PFSK-1 (cell line): ENCODE measurements at regions not wholly inside any gene's neighbourhood (a gene's known extent, or its start where the extent isn't known, plus 50 kb on each side); places are given as distances from the start of the nearest gene placed in this dataset.

Source experiments
- FOXP2 ChIP-seq: optimal IDR thresholded peaks from 2 replicates; pipeline ENCODE3; 2011; ENCODE audit warnings: borderline replicate concordance, control low read depth, inconsistent platforms; ENCODE audit not compliant: insufficient read depth; ENCODE audit errors: extremely low read length, extremely low read depth
- POLR2AphosphoS5 ChIP-seq: IDR thresholded peaks from 2 replicates; pipeline ENCODE4 v1.6.1; 2012; ENCODE audit warnings: low read depth, mild to moderate bottlenecking, control low read depth, low read length, moderate library complexity
- SIN3A ChIP-seq: IDR thresholded peaks from 2 replicates; pipeline ENCODE4 v1.6.1; 2012; ENCODE audit warnings: mild to moderate bottlenecking, low read length, moderate library complexity, borderline replicate concordance; ENCODE audit not compliant: insufficient read depth
- TAF1 ChIP-seq: IDR thresholded peaks from 2 replicates; pipeline ENCODE4 v1.6.1; 2012; ENCODE audit warnings: low read length, control low read depth, borderline replicate concordance; ENCODE audit not compliant: insufficient read depth
- TF ChIP-seq, protein P1 (sequence below), 2 experiments: IDR thresholded peaks; 2 replicates each; pipeline versions ENCODE4 v1.6.1 to v1.8.0; 2011 to 2012; ENCODE audit warnings: low read depth in 2 of 2, low read length in 2 of 2, control low read depth in 1 of 2, inconsistent platforms in 1 of 2, mild to moderate bottlenecking in 1 of 2, moderate library complexity in 1 of 2; ENCODE audit not compliant: insufficient read depth in 1 of 2

DNA sequence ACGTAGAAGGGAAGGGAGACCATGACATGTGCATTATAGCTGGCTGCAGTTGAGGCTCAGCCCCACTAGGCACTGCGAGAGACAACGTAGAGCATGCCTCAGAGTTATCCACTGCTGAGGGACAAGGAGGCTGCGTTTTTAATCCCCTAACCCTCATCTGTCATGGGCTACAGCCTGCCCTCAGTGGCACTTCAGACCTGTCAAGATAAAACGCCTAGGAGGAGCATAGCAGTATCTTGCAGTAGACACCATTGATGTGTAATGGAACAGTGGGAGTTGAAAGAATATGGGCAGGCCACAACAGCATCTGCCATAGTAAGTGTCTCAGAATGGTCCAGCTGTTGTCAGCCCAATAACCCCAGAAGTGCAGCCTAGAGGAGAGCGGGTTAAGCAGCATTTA is 307.0 kb upstream of the PTBP2 start:
- TF ChIP-seq, protein P1, sequence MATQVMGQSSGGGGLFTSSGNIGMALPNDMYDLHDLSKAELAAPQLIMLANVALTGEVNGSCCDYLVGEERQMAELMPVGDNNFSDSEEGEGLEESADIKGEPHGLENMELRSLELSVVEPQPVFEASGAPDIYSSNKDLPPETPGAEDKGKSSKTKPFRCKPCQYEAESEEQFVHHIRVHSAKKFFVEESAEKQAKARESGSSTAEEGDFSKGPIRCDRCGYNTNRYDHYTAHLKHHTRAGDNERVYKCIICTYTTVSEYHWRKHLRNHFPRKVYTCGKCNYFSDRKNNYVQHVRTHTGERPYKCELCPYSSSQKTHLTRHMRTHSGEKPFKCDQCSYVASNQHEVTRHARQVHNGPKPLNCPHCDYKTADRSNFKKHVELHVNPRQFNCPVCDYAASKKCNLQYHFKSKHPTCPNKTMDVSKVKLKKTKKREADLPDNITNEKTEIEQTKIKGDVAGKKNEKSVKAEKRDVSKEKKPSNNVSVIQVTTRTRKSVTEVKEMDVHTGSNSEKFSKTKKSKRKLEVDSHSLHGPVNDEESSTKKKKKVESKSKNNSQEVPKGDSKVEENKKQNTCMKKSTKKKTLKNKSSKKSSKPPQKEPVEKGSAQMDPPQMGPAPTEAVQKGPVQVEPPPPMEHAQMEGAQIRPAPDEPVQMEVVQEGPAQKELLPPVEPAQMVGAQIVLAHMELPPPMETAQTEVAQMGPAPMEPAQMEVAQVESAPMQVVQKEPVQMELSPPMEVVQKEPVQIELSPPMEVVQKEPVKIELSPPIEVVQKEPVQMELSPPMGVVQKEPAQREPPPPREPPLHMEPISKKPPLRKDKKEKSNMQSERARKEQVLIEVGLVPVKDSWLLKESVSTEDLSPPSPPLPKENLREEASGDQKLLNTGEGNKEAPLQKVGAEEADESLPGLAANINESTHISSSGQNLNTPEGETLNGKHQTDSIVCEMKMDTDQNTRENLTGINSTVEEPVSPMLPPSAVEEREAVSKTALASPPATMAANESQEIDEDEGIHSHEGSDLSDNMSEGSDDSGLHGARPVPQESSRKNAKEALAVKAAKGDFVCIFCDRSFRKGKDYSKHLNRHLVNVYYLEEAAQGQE (IDR thresholded peaks at IDR 0.05; ENCODE audit: insufficient read depth in 1 of 2, low read depth in 2 of 2, low read length in 2 of 2): no peak
- TF ChIP-seq FOXP2 (no peak), POLR2AphosphoS5 (no peak), SIN3A (no peak), TAF1 (no peak)

DNA sequence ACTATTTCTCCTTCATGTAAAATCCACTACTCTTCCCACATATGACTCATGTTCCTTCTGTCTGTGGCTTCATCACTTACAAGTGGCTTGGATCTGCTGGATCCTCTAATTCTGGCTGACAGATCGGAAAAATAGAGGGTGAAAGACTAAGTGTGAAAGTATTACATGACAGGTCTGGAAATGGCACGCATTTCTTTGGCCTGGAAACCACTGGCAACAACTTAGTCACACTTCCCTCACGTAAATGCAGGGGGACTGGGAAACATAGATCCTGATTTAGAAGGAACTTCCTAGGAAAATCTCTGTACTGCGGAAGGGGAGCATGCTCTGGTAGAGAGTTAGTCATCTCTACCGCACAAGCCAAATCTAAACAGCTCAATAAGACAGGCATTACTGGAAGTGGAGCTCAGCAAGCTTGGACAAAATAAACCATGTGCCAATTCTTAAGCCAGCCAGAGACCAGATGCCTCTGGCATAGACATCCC is 305.4 kb upstream of the PTBP2 start:
- TF ChIP-seq FOXP2 (no peak), TAF1 (no peak), SIN3A (no peak), POLR2AphosphoS5 (no peak)
- TF ChIP-seq, protein P1 (IDR thresholded peaks at IDR 0.05; ENCODE audit: insufficient read depth in 1 of 2, low read depth in 2 of 2, low read length in 2 of 2): no peak

DNA sequence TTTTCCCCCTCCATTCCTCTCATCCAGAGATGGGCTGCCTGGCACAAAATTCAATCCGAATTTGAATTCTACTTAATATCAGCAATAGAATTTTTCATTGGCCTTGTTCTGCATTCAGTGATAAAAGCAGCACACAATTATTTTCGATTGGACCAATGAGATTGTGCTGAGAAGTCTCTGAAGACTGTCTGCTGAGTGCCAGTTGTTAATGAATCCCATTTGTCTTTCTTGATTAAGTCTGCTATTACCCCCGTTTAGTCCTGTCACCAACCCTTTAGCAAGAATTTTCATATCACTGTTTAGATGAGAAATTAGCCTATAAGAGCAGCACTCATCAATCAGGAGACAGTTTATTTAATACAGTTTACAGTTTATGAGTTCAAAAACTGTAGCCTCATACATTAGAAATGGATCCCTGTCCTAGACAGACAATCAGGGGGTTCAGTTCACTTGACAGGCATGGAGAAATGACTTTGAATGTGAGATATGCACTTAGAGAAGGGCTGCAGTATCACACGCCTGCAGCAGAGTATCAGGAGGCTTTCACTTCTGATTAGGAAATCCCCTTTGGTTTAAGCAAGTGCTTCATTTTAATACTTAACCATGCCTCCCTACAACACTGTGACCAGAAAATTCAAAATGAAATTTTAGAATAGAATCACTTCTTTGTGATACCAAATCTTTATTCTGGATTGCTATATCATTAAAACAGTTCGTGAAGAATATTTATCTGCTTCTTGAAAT is 304.7 kb upstream of the PTBP2 start:
- TF ChIP-seq SIN3A (no peak), TAF1 (no peak), POLR2AphosphoS5 (no peak), FOXP2 (no peak)
- TF ChIP-seq, protein P1 (IDR thresholded peaks at IDR 0.05; ENCODE audit: insufficient read depth in 1 of 2, low read depth in 2 of 2, low read length in 2 of 2): no peak

DNA sequence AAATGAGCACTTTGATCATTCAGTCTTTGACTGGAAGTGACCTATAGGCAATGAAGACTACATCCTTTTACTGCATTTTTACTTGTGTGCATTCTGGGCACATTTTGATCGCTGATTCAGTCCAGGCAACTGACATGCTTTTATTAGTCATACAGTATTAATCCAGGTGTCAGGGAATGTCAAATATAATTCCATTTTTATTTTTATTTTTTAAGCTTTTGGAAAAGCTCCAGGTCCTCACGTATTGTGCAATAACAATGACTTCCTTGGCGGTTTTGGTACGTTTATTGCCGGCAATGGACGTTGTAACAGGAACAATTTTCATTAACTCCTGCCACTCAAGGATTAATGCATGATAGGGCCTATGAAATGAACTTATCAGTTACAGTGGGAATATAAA is 302.6 kb upstream of the PTBP2 start:
- TF ChIP-seq POLR2AphosphoS5 (no peak), SIN3A (no peak), TAF1 (no peak), FOXP2 (no peak)
- TF ChIP-seq, protein P1 (IDR thresholded peaks at IDR 0.05; ENCODE audit: insufficient read depth in 1 of 2, low read depth in 2 of 2, low read length in 2 of 2): no peak

DNA sequence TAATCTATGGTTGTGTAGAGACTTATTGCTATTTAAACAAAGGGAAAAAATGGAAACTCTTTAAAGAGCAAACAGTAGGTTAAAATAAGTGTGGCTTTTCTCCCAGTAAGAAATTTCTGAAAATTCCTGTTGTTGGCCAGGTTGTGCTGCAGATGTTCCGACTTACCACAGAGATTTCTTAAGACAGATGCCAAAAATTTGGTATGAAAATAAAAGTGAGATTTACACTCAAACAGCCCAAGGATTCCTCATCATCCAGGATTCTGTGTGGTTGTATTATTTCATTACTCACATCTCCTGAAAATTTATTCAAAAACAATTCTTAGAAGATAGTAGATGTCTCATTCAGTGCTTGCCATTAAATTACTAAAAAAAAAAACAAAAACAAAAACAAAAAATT is 296.7 kb upstream of the PTBP2 start:
- no peak for TF ChIP-seq POLR2AphosphoS5
